ENCODE measurements at regions not wholly inside any gene's neighbourhood (a gene's known extent, or its start where the extent isn't known, plus 50 kb on each side); places are given as distances from the start of the nearest gene placed in this dataset.
A peak's percentile ranks its signal among the peaks of the same experiment; 100 is the strongest.

GRCh38 chr1:94329986-94330385 is 88.2 kb upstream of the ABCD3 start (continued):
- TF ChIP-seq ZNF263 (CRISPR knock-in tag; IDR thresholded peaks at IDR 0.05), result peak; percentile 52; the same call in 1 of the 2 replicates
- no peak for TF ChIP-seq CENPX (CRISPR knock-in tag; IDR thresholded peaks at IDR 0.05)
- 0 out of 2 replicates have a peak, but pooled peaks have one; percentile 35 for TF ChIP-seq ZNF782 (CRISPR knock-in tag; IDR thresholded peaks at IDR 0.05; ENCODE audit: borderline replicate concordance)
- no peak for TF ChIP-seq ZNF557 (CRISPR knock-in tag; IDR thresholded peaks at IDR 0.05)
- TF ChIP-seq FOXJ3 (CRISPR knock-in tag; IDR thresholded peaks at IDR 0.05; ENCODE audit: borderline replicate concordance), result peak; percentile 22; the same call in 1 of the 2 replicates
- no peak for TF ChIP-seq BRF2 (CRISPR knock-in tag; IDR thresholded peaks at IDR 0.05)
- peak; percentile 88 for TF ChIP-seq STAG1 (CRISPR knock-in tag; IDR thresholded peaks at IDR 0.05)
- peak; percentile 57; the same call in 1 of the 2 replicates for TF ChIP-seq ZNF775 (CRISPR knock-in tag; IDR thresholded peaks at IDR 0.05; ENCODE audit: borderline replicate concordance)
- peak; percentile 52; the same call in 1 of the 2 replicates for TF ChIP-seq IRF2 (CRISPR knock-in tag; IDR thresholded peaks at IDR 0.05)
- TF ChIP-seq KLF16 (CRISPR knock-in tag; IDR thresholded peaks at IDR 0.05), result 0 out of 4 replicates have a peak, but pooled peaks of 1 of the 2 experiments have one; percentile 31
- TF ChIP-seq HNF4A (CRISPR knock-in tag; IDR thresholded peaks at IDR 0.05), result peak; percentile 6; the same call in 1 of the 2 replicates

GRCh38 chr1:94329276-94329675 is 88.9 kb upstream of the ABCD3 start:
- Histone ChIP-seq H3K36me3 (replicated peaks in 1 of 2; ENCODE audit: control insufficient read depth in 1 of 2, insufficient read depth in 2 of 2, low read length in 2 of 2) (no peaks in the 10 kb centered on the region), H3K9me3 (ENCODE audit: low read length) (no peaks in the 10 kb centered on the region), H4K20me1 (ENCODE audit: insufficient read depth, low read length) (no peaks in the 10 kb centered on the region), H2AFZ (ENCODE audit: low read length) (no peak overlapping the region), H3K27me3 (ENCODE audit: control insufficient read depth in 1 of 2, insufficient read depth in 2 of 2, low read length in 2 of 2) (no peaks in the 10 kb centered on the region), H3K9ac (ENCODE audit: insufficient read depth, low read depth, low read length) (no peak overlapping the region), H3K4me1 (ENCODE audit: insufficient read depth, low read length) (peaks cover 52% of the 10 kb centered on the region), H3K79me2 (ENCODE audit: insufficient read depth, low read length) (no peaks in the 10 kb centered on the region), H3K4me3 (replicated peaks in 1 of 3; ENCODE audit: insufficient read depth in 1 of 3, low read depth in 2 of 3, low read length in 3 of 3) (no peak overlapping the region), H3K4me2 (ENCODE audit: low read depth, low read length) (no peak overlapping the region), H3K27ac (ENCODE audit: extremely low read length, insufficient read depth, low read length) (no peak overlapping the region)
- CTCF ChIA-PET (ENCODE audit: low intra/inter-chr PET ratio, low total read pairs), result interaction anchor here (1.2 to 1.4 kb wide), 3 partner anchors 88 to 304 kb away, joined by 3 to 6 read pairs (median 4); no protein-coding TSS in a partner anchor
- 84% methylated on average over 4 of the region's 4 CpGs for WGBS (ENCODE audit: low lambda C conversion rate)
- in situ Hi-C loops (cut with HindIII; ENCODE audit: extremely low pct_ligation_motif_present, low pct_unique_long_range_greater_than_20kb) (no loop called here), intact Hi-C loops (cut with micrococcal nuclease; ENCODE audit: unreplicated experiment) (no loop called here)
- TF ChIP-seq ZSCAN22 (CRISPR knock-in tag; IDR thresholded peaks at IDR 0.05), result no peak
- TF ChIP-seq ZBTB1 (CRISPR knock-in tag; IDR thresholded peaks at IDR 0.05; ENCODE audit: borderline replicate concordance), result no peak
- peak; percentile 19 to 27; a peak in 1 of 4 replicates for TF ChIP-seq MAFK (conservative IDR thresholded peaks at IDR 0.05 in 1 of 2, IDR thresholded peaks at IDR 0.05 in 1 of 2; ENCODE audit: low read length in 2 of 2)
- no peak for ATAC-seq
- POLR2A ChIA-PET, result interaction anchor here (1.0 to 1.7 kb wide), 4 partner anchors 12 to 285 kb away, joined by 4 to 6 read pairs (median 6); no protein-coding TSS in a partner anchor
- DNase-seq (ENCODE audit: low spot score), result no peak
- no TSS peak for BruUV-seq (replicated peaks)
- FAIRE-seq, result no peak

Measured in HepG2 (cell line).